ENCODE measurements at regions not wholly inside any gene's neighbourhood (a gene's known extent, or its start where the extent isn't known, plus 50 kb on each side); places are given as distances from the start of the nearest gene placed in this dataset.
"Not testable (repeated sequence)": the region's sequence is repeated elsewhere in the genome, so short reads cannot be mapped to it uniquely, and the experiment has no call there.

GRCh38 chr21:27996906-27997305 is 995.8 kb downstream of the LTN1 start:
- not testable (repeated sequence) for TF ChIP-seq CTCF, POLR2A, POLR2AphosphoS5 (IDR thresholded peaks at IDR 0.05)
